Epithelial cell of esophagus (primary cell): ENCODE measurements at regions not wholly inside any gene's neighbourhood (a gene's known extent, or its start where the extent isn't known, plus 50 kb on each side); places are given as distances from the start of the nearest gene placed in this dataset.

ENCODE experiments used
- DNase-seq: peaks from one replicate; pipeline ENCODE4 v3.0.0; 2010; ENCODE audit warnings: low read depth
- H3K4me3 ChIP-seq: 2 replicates; pipeline ENCODE4 v1.5.1; 2011; ENCODE audit warnings: mild to moderate bottlenecking, low read length, control low read depth
- CTCF ChIP-seq: IDR thresholded peaks from 2 replicates; pipeline ENCODE4 v1.5.1; 2011; ENCODE audit warnings: low read depth, mild to moderate bottlenecking, low read length, control low read depth, inconsistent platforms; ENCODE audit not compliant: insufficient read depth; ENCODE audit errors: missing control alignments

GRCh38 chr6:10205120-10205519 lies 209.8 kb downstream of the TFAP2A start:
- DNase-seq, result peak; percentile 26
- TF ChIP-seq CTCF, result no peak
- H3K4me3 ChIP-seq, result no peak overlapping the region

- no peak for TF ChIP-seq CTCF
- no peak overlapping the region for H3K4me3 ChIP-seq
- no peak for DNase-seq
These were observed 211.2 kb downstream of the TFAP2A start for GRCh38 chr6:10203651-10204050.

GRCh38 chr6:10202581-10202980 lies 212.3 kb downstream of the TFAP2A start:
- no peak for TF ChIP-seq CTCF
- no peak overlapping the region for H3K4me3 ChIP-seq
- DNase-seq, result peak; percentile 18

- TF ChIP-seq CTCF, result no peak
- peak; percentile 55 for DNase-seq
These were observed 213.0 kb downstream of the TFAP2A start for GRCh38 chr6:10201606-10202510.

GRCh38 chr6:10196090-10196489 lies 218.8 kb downstream of the TFAP2A start:
- no peak for TF ChIP-seq CTCF
- no peak overlapping the region for H3K4me3 ChIP-seq
- no peak for DNase-seq

More at GRCh38 chr6:10201606-10202510, 213.0 kb downstream of the TFAP2A start:
- no peak overlapping the region for H3K4me3 ChIP-seq

- DNase-seq, result peak; percentile 46
- no peak for TF ChIP-seq CTCF
- H3K4me3 ChIP-seq, result no peak overlapping the region
These were observed 219.8 kb downstream of the TFAP2A start for GRCh38 chr6:10194816-10195672.
